H1 (cell line): ENCODE measurements at regions not wholly inside any gene's neighbourhood (a gene's known extent, or its start where the extent isn't known, plus 50 kb on each side); places are given as distances from the start of the nearest gene placed in this dataset.

Source experiments
- CTCF ChIA-PET: fragments of 300-600 bp; sonication (Branson Sonifier 250); formaldehyde crosslinking; loops from one replicate; lab custom pipeline; 2021; ENCODE audit not compliant: partially characterized antibody; lab: Charles Lee
- POLR2A ChIA-PET: fragments of 300-600 bp; sonication (Branson Sonifier 250); formaldehyde crosslinking; loops from one replicate; lab custom pipeline; 2021; ENCODE audit warnings: inconsistent platforms; ENCODE audit not compliant: partially characterized antibody; lab: Charles Lee
- DNase-seq, 2 experiments: peaks; one replicate each; pipeline versions ENCODE4 v3.0.0 to v3.0.0-alpha.2; 2010 to 2022; ENCODE audit warnings: low spot score in 2 of 2, low read depth in 1 of 2, mixed read lengths in 1 of 2
- FAIRE-seq: peaks from 2 replicates; lab custom pipeline; 2011; peaks lifted over from hg19 to GRCh38; lab: Jason Lieb, UNC
- H2AFZ ChIP-seq: 2 replicates; pipeline ENCODE4 v1.8.1; 2012; ENCODE audit warnings: low read length, inconsistent platforms
- H2AK5ac ChIP-seq: 2 replicates; pipeline ENCODE4 v1.6.1; 2013; ENCODE audit warnings: low read depth, low read length
- H2BK120ac ChIP-seq: replicated peaks from 2 replicates; pipeline ENCODE3; 2013; ENCODE audit warnings: low read depth, low read length, inconsistent platforms
- H2BK12ac ChIP-seq: 2 replicates; pipeline ENCODE4 v1.6.1; 2013; ENCODE audit warnings: low read depth, low read length
- H2BK15ac ChIP-seq: 2 replicates; pipeline ENCODE4 v1.6.1; 2013; ENCODE audit warnings: low read length
- H2BK20ac ChIP-seq: 2 replicates; pipeline ENCODE4 v1.6.1; 2013; ENCODE audit warnings: low read length
- H2BK5ac ChIP-seq: 2 replicates; pipeline ENCODE4 v1.6.1; 2013; ENCODE audit warnings: low read depth, low read length
- H3K14ac ChIP-seq: 2 replicates; pipeline ENCODE4 v1.6.1; 2013; ENCODE audit warnings: inconsistent platforms; ENCODE audit not compliant: insufficient read length
- H3K18ac ChIP-seq: 2 replicates; pipeline ENCODE4 v1.6.1; 2013; ENCODE audit warnings: low read length; ENCODE audit errors: extremely low read depth
- H3K23ac ChIP-seq: 2 replicates; pipeline ENCODE4 v1.6.1; 2013; ENCODE audit warnings: inconsistent platforms; ENCODE audit not compliant: insufficient read length
- H3K23me2 ChIP-seq: 2 replicates; pipeline ENCODE4 v1.6.1; 2013; ENCODE audit warnings: low read depth, low read length
- H3K27ac ChIP-seq: 2 replicates; pipeline ENCODE4 v1.6.1; 2011; ENCODE audit warnings: low read depth, low read length, inconsistent platforms
- H3K27me3 ChIP-seq, 4 experiments: replicated peaks in 1 of 4; 1 replicate in 1 of 4; 2 replicates in 3 of 4; pipeline versions ENCODE4 v1.6.1 to v1.8.1; 2011 to 2013; ENCODE audit warnings: low read length in 3 of 4, mild to moderate bottlenecking in 3 of 4, inconsistent platforms in 2 of 4, mixed read lengths in 2 of 4, moderate library complexity in 1 of 4; ENCODE audit not compliant: control insufficient read depth in 3 of 4, insufficient read depth in 3 of 4; ENCODE audit errors: extremely low read depth in 1 of 4
- H3K36me3 ChIP-seq, 4 experiments: 2 replicates each; pipeline versions ENCODE4 v1.6.1 to v1.8.1; 2011 to 2013; ENCODE audit warnings: mild to moderate bottlenecking in 4 of 4, low read length in 3 of 4, moderate library complexity in 2 of 4, control low read depth in 1 of 4, inconsistent platforms in 1 of 4; ENCODE audit not compliant: insufficient read depth in 4 of 4, control insufficient read depth in 2 of 4
- H3K4ac ChIP-seq: replicated peaks from 2 replicates; pipeline ENCODE3; 2013; ENCODE audit warnings: low read length, low read depth, mixed read lengths, inconsistent platforms; ENCODE audit not compliant: insufficient read length
- H3K4me1 ChIP-seq, 4 experiments: replicated peaks in 1 of 4; 1 replicate in 1 of 4; 2 replicates in 3 of 4; pipeline versions ENCODE4 v1.6.1 to v1.8.1; 2011 to 2013; ENCODE audit warnings: low read length in 3 of 4, inconsistent platforms in 2 of 4, mixed read lengths in 1 of 4; ENCODE audit not compliant: insufficient read depth in 4 of 4, control insufficient read depth in 3 of 4
- H3K4me2 ChIP-seq, 2 experiments: 2 replicates each; pipeline versions ENCODE4 v1.6.1 to v1.8.1; 2011 to 2013; ENCODE audit warnings: low read depth in 2 of 2, low read length in 2 of 2, control low read depth in 1 of 2, inconsistent platforms in 1 of 2, mild to moderate bottlenecking in 1 of 2; ENCODE audit not compliant: insufficient read depth in 1 of 2
- H3K4me3 ChIP-seq, 4 experiments: fragments of 200-600, 300-600 bp in 1 of 4; sonication (generic), shearing (Covaris generic), sonication (Bioruptor Twin) in 1 of 4; 2 replicates each; pipeline versions ENCODE4 v1.5.1 to v1.8.1; 2011 to 2016; ENCODE audit warnings: low read length in 4 of 4, low read depth in 3 of 4, control low read depth in 2 of 4, inconsistent platforms in 2 of 4, mild to moderate bottlenecking in 2 of 4, mixed read lengths in 1 of 4, moderate library complexity in 1 of 4; ENCODE audit not compliant: insufficient read depth in 2 of 4; ENCODE audit errors: extremely low read depth in 1 of 4
- H3K56ac ChIP-seq: replicated peaks from 2 replicates; pipeline ENCODE3; 2013; ENCODE audit warnings: low read depth, mild to moderate bottlenecking, mixed read lengths, low read length, inconsistent platforms; ENCODE audit not compliant: insufficient read length
- H3K79me1 ChIP-seq: 2 replicates; pipeline ENCODE4 v1.6.1; 2013; ENCODE audit warnings: low read depth, low read length, control low read depth
- H3K79me2 ChIP-seq, 2 experiments: 2 replicates each; pipeline versions ENCODE4 v1.6.1 to v1.8.1; 2012 to 2013; ENCODE audit warnings: low read length in 2 of 2, mild to moderate bottlenecking in 2 of 2, inconsistent platforms in 1 of 2; ENCODE audit not compliant: insufficient read depth in 2 of 2, control insufficient read depth in 1 of 2
- H3K9ac ChIP-seq, 4 experiments: replicated peaks in 1 of 4; 1 replicate in 1 of 4; 2 replicates in 3 of 4; pipeline versions ENCODE4 v1.6.1 to v1.8.1; 2011 to 2013; ENCODE audit warnings: low read depth in 3 of 4, low read length in 3 of 4, control low read depth in 2 of 4, mild to moderate bottlenecking in 2 of 4, moderate library complexity in 2 of 4, inconsistent platforms in 1 of 4; ENCODE audit errors: extremely low read depth in 1 of 4
- H3K9me3 ChIP-seq, 2 experiments: 2 replicates each; pipeline versions ENCODE4 v1.6.1 to v1.8.1; 2012 to 2013; ENCODE audit warnings: mild to moderate bottlenecking in 2 of 2, moderate library complexity in 2 of 2, control low read depth in 1 of 2, inconsistent platforms in 1 of 2, low read depth in 1 of 2, low read length in 1 of 2, mixed read lengths in 1 of 2; ENCODE audit not compliant: insufficient read depth in 2 of 2
- H4K20me1 ChIP-seq, 2 experiments: replicated peaks in 1 of 2; 2 replicates each; pipeline versions ENCODE3 to v1.8.1; 2011 to 2013; ENCODE audit warnings: inconsistent platforms in 2 of 2, low read length in 2 of 2, mild to moderate bottlenecking in 1 of 2; ENCODE audit not compliant: insufficient read depth in 2 of 2, control insufficient read depth in 1 of 2
- H4K5ac ChIP-seq: 2 replicates; pipeline ENCODE4 v1.6.1; 2013; ENCODE audit warnings: low read length, low read depth, mixed read lengths, inconsistent platforms; ENCODE audit not compliant: insufficient read length
- H4K8ac ChIP-seq: 2 replicates; pipeline ENCODE4 v1.8.0; 2013; ENCODE audit warnings: mild to moderate bottlenecking, moderate library complexity, low read length, inconsistent platforms; ENCODE audit not compliant: insufficient read depth; ENCODE audit errors: extremely low read depth
- H4K91ac ChIP-seq: replicated peaks from 2 replicates; pipeline ENCODE3; 2013; ENCODE audit warnings: low read length, mixed read lengths, inconsistent platforms; ENCODE audit not compliant: insufficient read length
- BCL11A ChIP-seq, 2 experiments: IDR thresholded peaks; one replicate each; pipeline ENCODE4 v1.6.1; 2011; ENCODE audit warnings: low read depth in 2 of 2, low read length in 2 of 2, mild to moderate bottlenecking in 2 of 2
- CBX5 ChIP-seq: fragments of 300-800, 300-1000 bp; sonication (generic); IDR thresholded peaks from 2 replicates; pipeline ENCODE4 v1.7.1; 2016; ENCODE audit warnings: antibody characterized with exemption, low read length, low read depth
- CBX8 ChIP-seq: fragments of 300-800, 300-1000 bp; sonication (generic); IDR thresholded peaks from 2 replicates; pipeline ENCODE4 v1.7.1; 2016; ENCODE audit warnings: low read depth, low read length, borderline replicate concordance
- GTF2F1 ChIP-seq: IDR thresholded peaks from 2 replicates; pipeline ENCODE4 v1.6.1; 2012; ENCODE audit warnings: low read depth, low read length, improper control_type of control experiment, borderline replicate concordance
- NANOG ChIP-seq: IDR thresholded peaks from 2 replicates; pipeline ENCODE4 v1.6.1; 2011; ENCODE audit warnings: low read length, low read depth, mild to moderate bottlenecking, inconsistent platforms; ENCODE audit not compliant: insufficient read depth, poor library complexity, severe bottlenecking
- RBBP5 ChIP-seq: IDR thresholded peaks from 2 replicates; pipeline ENCODE4 v1.7.1; 2012; ENCODE audit warnings: low read depth, mild to moderate bottlenecking, inconsistent platforms, low read length, moderate library complexity, borderline replicate concordance
- SP1 ChIP-seq: IDR thresholded peaks from 2 replicates; pipeline ENCODE4 v1.6.1; 2011; ENCODE audit warnings: low read depth, low read length
- SP4 ChIP-seq: IDR thresholded peaks from 2 replicates; pipeline ENCODE4 v1.6.1; 2012; ENCODE audit warnings: low read length, inconsistent platforms
- WGBS, 2 experiments: shearing (Covaris generic) in 1 of 2; methylation state at CpG; one replicate each; pipeline versions ENCODE4 v1.1.6 to v1.1.7; 2013 to 2015; ENCODE audit warnings: low lambda C conversion rate in 2 of 2, mixed read lengths in 2 of 2, inconsistent platforms in 1 of 2, low coverage in 1 of 2, missing lambda C conversion rate in 1 of 2; ENCODE audit not compliant: insufficient replicate concordance in 2 of 2, insufficient coverage in 1 of 2, insufficient read length in 1 of 2; ENCODE audit errors: extremely low coverage in 1 of 2, missing lambda C conversion rate in 1 of 2; 5-methylcytosine and 5-hydroxymethylcytosine counted together

- no peak overlapping the region for H4K5ac ChIP-seq
- H2AFZ ChIP-seq, result no peak overlapping the region
- no peaks in the 10 kb centered on the region for H3K23me2 ChIP-seq
- H3K27me3 ChIP-seq, result no peaks in the 10 kb centered on the region
- WGBS, 2 experiments, result 93% methylated on average over 5 of the region's 10 CpGs; no CpG with 5 or more reads in 1 of the 2 experiments
- H3K9ac ChIP-seq, result no peak overlapping the region
- no peak overlapping the region for H3K4ac ChIP-seq
- H3K4me2 ChIP-seq, result no peak overlapping the region
- no peak overlapping the region for H2BK20ac ChIP-seq
- no peak overlapping the region for H2BK5ac ChIP-seq
- TF ChIP-seq BCL11A (IDR thresholded peaks at IDR 0.05; ENCODE audit: low read depth in 2 of 2, low read length in 2 of 2) (no peak), CBX5 (no peak), SP4 (no peak), CBX8 (no peak), RBBP5 (no peak), SP1 (no peak), NANOG (no peak), GTF2F1 (no peak)
- H3K4me3 ChIP-seq, result no peak overlapping the region
- no peak overlapping the region for H2BK15ac ChIP-seq
- H3K18ac ChIP-seq, result no peak overlapping the region
- H3K23ac ChIP-seq, result no peak overlapping the region
- no peak for DNase-seq
- H3K36me3 ChIP-seq, result no peaks in the 10 kb centered on the region
- H2BK12ac ChIP-seq, result no peak overlapping the region
- POLR2A ChIA-PET, result no interaction called here
- no peak overlapping the region for H2BK120ac ChIP-seq
- no peak overlapping the region for H4K8ac ChIP-seq
- H3K14ac ChIP-seq, result no peak overlapping the region
- H4K91ac ChIP-seq, result no peak overlapping the region
- no peak overlapping the region for H3K27ac ChIP-seq
- CTCF ChIA-PET, result no interaction called here
- H3K4me1 ChIP-seq, result peaks cover 0 to 1% (median 0%) of the 10 kb centered on the region in 4 experiments; a peak in 1 of 7 replicates
- no peak for FAIRE-seq
- H3K9me3 ChIP-seq, result no peaks in the 10 kb centered on the region
- H2AK5ac ChIP-seq, result no peak overlapping the region
- no peak overlapping the region for H3K56ac ChIP-seq
- H3K79me1 ChIP-seq, result no peaks in the 10 kb centered on the region
- H3K79me2 ChIP-seq, result no peaks in the 10 kb centered on the region
- no peaks in the 10 kb centered on the region for H4K20me1 ChIP-seq
Measured at GRCh38 chr16:6988846-6989245, 343.8 kb upstream of the RBFOX1 start.
